ENCODE measurements at regions not wholly inside any gene's neighbourhood (a gene's known extent, or its start where the extent isn't known, plus 50 kb on each side); places are given as distances from the start of the nearest gene placed in this dataset.

- Histone ChIP-seq H3K27ac (ENCODE audit: low read depth, low read length) (no peak overlapping the region), H3K4me1 (ENCODE audit: control insufficient read depth, insufficient read depth, low read length) (no peaks in the 10 kb centered on the region), H3K27me3 (ENCODE audit: control insufficient read depth, insufficient read depth, low read length) (no peaks in the 10 kb centered on the region), H3K4me3 (ENCODE audit: low read depth, low read length) (no peak overlapping the region), H3K9me3 (ENCODE audit: control insufficient read depth, insufficient read depth, low read length) (no peaks in the 10 kb centered on the region), H3K9ac (ENCODE audit: low read depth, low read length) (no peak overlapping the region), H3K36me3 (ENCODE audit: control insufficient read depth, insufficient read depth, low read length) (no peaks in the 10 kb centered on the region)
These were observed 236.2 kb downstream of the PRELID2 start for GRCh38 chr5:145598983-145599382.

DNA sequence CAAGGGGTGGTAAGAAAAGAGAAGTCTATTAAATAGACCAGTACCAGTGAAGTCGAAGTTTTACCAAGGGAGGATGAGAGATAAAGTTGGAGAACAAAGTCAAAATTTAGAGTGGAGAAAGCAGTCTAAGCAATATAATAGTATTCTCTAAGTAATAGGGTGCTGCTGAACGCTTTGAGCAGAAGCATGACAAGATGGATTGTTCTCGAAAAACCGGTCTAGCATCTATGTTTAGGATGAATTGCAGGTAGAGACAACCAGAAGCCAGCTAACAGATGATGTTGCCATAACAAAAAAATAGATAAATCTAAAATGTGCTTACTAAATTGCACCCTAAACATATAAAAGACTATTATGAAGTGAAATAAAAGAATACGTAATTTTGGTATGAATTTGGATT lies 237.0 kb downstream of the PRELID2 start:
- Histone ChIP-seq H3K27ac (ENCODE audit: low read depth, low read length) (no peak overlapping the region), H3K4me1 (ENCODE audit: control insufficient read depth, insufficient read depth, low read length) (no peaks in the 10 kb centered on the region), H3K4me3 (ENCODE audit: low read depth, low read length) (no peak overlapping the region), H3K9me3 (ENCODE audit: control insufficient read depth, insufficient read depth, low read length) (no peaks in the 10 kb centered on the region), H3K36me3 (ENCODE audit: control insufficient read depth, insufficient read depth, low read length) (no peaks in the 10 kb centered on the region), H3K27me3 (ENCODE audit: control insufficient read depth, insufficient read depth, low read length) (no peaks in the 10 kb centered on the region), H3K9ac (ENCODE audit: low read depth, low read length) (no peak overlapping the region)

DNA sequence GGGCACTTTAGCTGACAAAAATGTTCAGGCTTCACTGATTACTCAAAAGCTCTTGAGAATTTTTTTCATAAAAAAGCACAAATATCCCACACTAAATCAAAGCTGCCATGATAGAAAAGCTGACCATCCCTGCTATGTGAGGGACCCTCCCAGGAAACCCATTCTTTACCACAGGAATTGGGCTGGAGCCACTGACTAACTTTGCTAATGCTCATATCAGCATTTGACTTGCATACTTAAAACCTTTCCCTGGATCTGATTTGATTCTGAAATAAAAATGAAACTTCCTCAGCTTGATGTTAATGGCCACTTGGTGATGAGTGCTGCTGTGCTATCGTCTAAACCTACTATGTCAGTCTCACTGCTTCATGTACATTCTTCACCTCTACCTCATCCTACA lies 243.6 kb downstream of the PRELID2 start:
- no peaks in the 10 kb centered on the region for H3K36me3 ChIP-seq (ENCODE audit: control insufficient read depth, insufficient read depth, low read length)
- no peak overlapping the region for H3K9ac ChIP-seq (ENCODE audit: low read depth, low read length)
- no peaks in the 10 kb centered on the region for H3K4me1 ChIP-seq (ENCODE audit: control insufficient read depth, insufficient read depth, low read length)
- no peak overlapping the region for H3K4me3 ChIP-seq (ENCODE audit: low read depth, low read length)
- no peak overlapping the region for H3K27ac ChIP-seq (ENCODE audit: low read depth, low read length)
- no peaks in the 10 kb centered on the region for H3K9me3 ChIP-seq (ENCODE audit: control insufficient read depth, insufficient read depth, low read length)
- H3K27me3 ChIP-seq (ENCODE audit: control insufficient read depth, insufficient read depth, low read length): no peaks in the 10 kb centered on the region

DNA sequence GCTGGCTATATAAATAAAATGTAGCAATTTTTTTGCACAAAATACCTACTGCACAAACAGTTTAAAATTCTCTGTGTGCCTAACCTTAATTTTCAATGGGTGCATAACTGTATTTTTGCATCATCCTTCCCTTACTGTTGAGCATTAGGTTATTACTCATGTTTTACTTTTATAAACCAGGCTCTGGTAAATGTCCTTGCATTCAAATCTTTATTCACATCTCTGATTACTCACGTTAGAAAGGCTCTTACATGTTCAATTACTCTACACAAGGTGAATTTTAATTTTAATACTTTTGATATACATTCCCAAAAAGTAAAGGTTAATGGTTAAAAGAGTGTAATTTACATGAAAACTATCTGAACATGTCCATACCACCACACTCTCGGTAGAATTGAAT lies 246.1 kb downstream of the PRELID2 start:
- no peak overlapping the region for H3K27ac ChIP-seq (ENCODE audit: low read depth, low read length)
- no peaks in the 10 kb centered on the region for H3K9me3 ChIP-seq (ENCODE audit: control insufficient read depth, insufficient read depth, low read length)
- no peaks in the 10 kb centered on the region for H3K4me1 ChIP-seq (ENCODE audit: control insufficient read depth, insufficient read depth, low read length)
- H3K9ac ChIP-seq (ENCODE audit: low read depth, low read length): no peak overlapping the region
- no peaks in the 10 kb centered on the region for H3K27me3 ChIP-seq (ENCODE audit: control insufficient read depth, insufficient read depth, low read length)
- no peak overlapping the region for H3K4me3 ChIP-seq (ENCODE audit: low read depth, low read length)
- H3K36me3 ChIP-seq (ENCODE audit: control insufficient read depth, insufficient read depth, low read length): no peaks in the 10 kb centered on the region

DNA sequence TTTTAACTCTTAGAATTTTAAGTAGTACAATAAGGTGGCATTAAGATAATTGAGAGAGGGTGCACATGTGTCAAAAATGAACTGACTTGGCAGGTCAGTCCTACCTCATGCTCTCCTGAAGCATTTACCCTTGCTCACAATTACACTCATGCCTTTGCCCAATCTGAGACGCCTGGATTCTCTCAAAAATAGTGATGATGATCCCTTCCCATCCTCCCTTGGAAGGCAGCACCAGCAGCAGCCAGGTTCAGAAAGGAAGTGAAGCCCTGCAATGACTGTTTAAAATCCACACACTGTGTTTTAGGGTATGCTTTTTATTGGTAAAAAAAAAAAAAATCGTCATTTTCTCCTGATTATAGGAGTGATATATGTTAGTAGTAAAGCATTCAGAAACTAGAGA lies 246.6 kb downstream of the PRELID2 start:
- Histone ChIP-seq H3K27me3 (ENCODE audit: control insufficient read depth, insufficient read depth, low read length) (no peaks in the 10 kb centered on the region), H3K36me3 (ENCODE audit: control insufficient read depth, insufficient read depth, low read length) (no peaks in the 10 kb centered on the region), H3K4me1 (ENCODE audit: control insufficient read depth, insufficient read depth, low read length) (no peaks in the 10 kb centered on the region), H3K27ac (ENCODE audit: low read depth, low read length) (no peak overlapping the region), H3K9me3 (ENCODE audit: control insufficient read depth, insufficient read depth, low read length) (no peaks in the 10 kb centered on the region), H3K9ac (ENCODE audit: low read depth, low read length) (no peak overlapping the region), H3K4me3 (ENCODE audit: low read depth, low read length) (no peak overlapping the region)

DNA sequence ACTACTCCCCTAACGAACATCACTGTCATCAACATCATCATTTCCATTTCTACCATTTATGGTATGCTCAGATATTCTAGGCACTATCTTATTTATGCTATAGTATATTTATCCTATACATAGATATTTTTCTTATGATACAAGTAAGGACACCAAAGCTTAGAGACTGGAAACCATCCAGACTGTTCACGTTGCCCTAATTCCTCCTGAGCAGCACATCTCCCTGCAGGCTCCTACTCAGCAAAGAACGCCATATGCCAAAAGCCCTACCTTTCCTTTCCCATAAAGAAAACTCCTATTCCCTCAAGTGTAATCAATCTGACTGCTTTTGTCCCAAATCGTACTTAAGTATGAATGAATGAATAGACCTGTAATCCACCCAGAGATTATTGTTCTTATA lies 247.0 kb downstream of the PRELID2 start:
- Histone ChIP-seq H3K4me1 (ENCODE audit: control insufficient read depth, insufficient read depth, low read length) (no peaks in the 10 kb centered on the region), H3K27me3 (ENCODE audit: control insufficient read depth, insufficient read depth, low read length) (no peaks in the 10 kb centered on the region), H3K36me3 (ENCODE audit: control insufficient read depth, insufficient read depth, low read length) (no peaks in the 10 kb centered on the region), H3K9me3 (ENCODE audit: control insufficient read depth, insufficient read depth, low read length) (no peaks in the 10 kb centered on the region), H3K9ac (ENCODE audit: low read depth, low read length) (no peak overlapping the region), H3K4me3 (ENCODE audit: low read depth, low read length) (no peak overlapping the region), H3K27ac (ENCODE audit: low read depth, low read length) (no peak overlapping the region)

DNA sequence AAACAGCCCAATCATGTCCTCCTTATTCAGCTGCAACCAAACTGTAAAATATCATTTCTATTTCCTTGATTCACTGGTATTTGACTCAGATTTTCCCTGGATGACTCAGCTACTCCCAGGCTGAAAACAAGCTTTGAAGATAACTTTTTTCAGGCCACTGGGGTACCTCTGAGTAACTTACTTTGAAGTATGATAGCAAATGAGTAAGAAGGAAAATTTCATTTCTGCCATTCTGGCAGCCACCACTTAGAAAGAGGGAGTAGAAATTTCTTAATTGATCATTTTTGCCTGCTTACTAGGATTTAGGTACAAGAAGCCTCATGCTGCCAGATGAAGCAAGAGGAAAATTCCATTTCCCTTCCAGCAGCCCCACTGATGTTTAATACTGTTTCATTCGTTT lies 247.4 kb downstream of the PRELID2 start:
- H3K27me3 ChIP-seq (ENCODE audit: control insufficient read depth, insufficient read depth, low read length): no peaks in the 10 kb centered on the region
- no peak overlapping the region for H3K9ac ChIP-seq (ENCODE audit: low read depth, low read length)
- no peaks in the 10 kb centered on the region for H3K36me3 ChIP-seq (ENCODE audit: control insufficient read depth, insufficient read depth, low read length)
- no peaks in the 10 kb centered on the region for H3K4me1 ChIP-seq (ENCODE audit: control insufficient read depth, insufficient read depth, low read length)
- H3K9me3 ChIP-seq (ENCODE audit: control insufficient read depth, insufficient read depth, low read length): no peaks in the 10 kb centered on the region
- no peak overlapping the region for H3K27ac ChIP-seq (ENCODE audit: low read depth, low read length)
- H3K4me3 ChIP-seq (ENCODE audit: low read depth, low read length): no peak overlapping the region

DNA sequence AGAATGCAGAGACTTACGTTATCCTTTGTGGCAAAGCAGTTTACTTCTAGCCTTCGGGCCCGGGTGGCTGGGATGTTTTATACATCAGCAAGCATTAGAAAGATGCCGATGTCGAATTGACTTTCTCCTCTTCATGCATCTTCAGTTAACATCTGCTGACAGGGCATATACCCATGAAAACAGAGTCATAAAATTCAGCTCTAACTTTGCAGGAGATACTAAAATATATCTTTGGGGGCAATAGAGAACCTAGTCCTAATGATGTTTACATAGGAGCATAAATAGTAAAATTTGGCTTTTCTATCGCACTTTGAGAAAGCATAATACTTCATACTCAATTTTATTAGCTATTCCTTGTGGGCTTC lies 247.9 kb downstream of the PRELID2 start:
- Histone ChIP-seq H3K4me3 (ENCODE audit: low read depth, low read length) (no peak overlapping the region), H3K27me3 (ENCODE audit: control insufficient read depth, insufficient read depth, low read length) (no peaks in the 10 kb centered on the region), H3K4me1 (ENCODE audit: control insufficient read depth, insufficient read depth, low read length) (no peaks in the 10 kb centered on the region), H3K9me3 (ENCODE audit: control insufficient read depth, insufficient read depth, low read length) (no peaks in the 10 kb centered on the region), H3K27ac (ENCODE audit: low read depth, low read length) (no peak overlapping the region), H3K9ac (ENCODE audit: low read depth, low read length) (no peak overlapping the region), H3K36me3 (ENCODE audit: control insufficient read depth, insufficient read depth, low read length) (no peaks in the 10 kb centered on the region)

GRCh38 chr5:145586661-145587307 lies 248.4 kb downstream of the PRELID2 start:
- H3K27me3 ChIP-seq (ENCODE audit: control insufficient read depth, insufficient read depth, low read length): no peaks in the 10 kb centered on the region
- no peaks in the 10 kb centered on the region for H3K4me1 ChIP-seq (ENCODE audit: control insufficient read depth, insufficient read depth, low read length)
- no peak overlapping the region for H3K4me3 ChIP-seq (ENCODE audit: low read depth, low read length)
- H3K9ac ChIP-seq (ENCODE audit: low read depth, low read length): no peak overlapping the region
- H3K36me3 ChIP-seq (ENCODE audit: control insufficient read depth, insufficient read depth, low read length): no peaks in the 10 kb centered on the region
- H3K27ac ChIP-seq (ENCODE audit: low read depth, low read length): no peak overlapping the region
- no peaks in the 10 kb centered on the region for H3K9me3 ChIP-seq (ENCODE audit: control insufficient read depth, insufficient read depth, low read length)

DNA sequence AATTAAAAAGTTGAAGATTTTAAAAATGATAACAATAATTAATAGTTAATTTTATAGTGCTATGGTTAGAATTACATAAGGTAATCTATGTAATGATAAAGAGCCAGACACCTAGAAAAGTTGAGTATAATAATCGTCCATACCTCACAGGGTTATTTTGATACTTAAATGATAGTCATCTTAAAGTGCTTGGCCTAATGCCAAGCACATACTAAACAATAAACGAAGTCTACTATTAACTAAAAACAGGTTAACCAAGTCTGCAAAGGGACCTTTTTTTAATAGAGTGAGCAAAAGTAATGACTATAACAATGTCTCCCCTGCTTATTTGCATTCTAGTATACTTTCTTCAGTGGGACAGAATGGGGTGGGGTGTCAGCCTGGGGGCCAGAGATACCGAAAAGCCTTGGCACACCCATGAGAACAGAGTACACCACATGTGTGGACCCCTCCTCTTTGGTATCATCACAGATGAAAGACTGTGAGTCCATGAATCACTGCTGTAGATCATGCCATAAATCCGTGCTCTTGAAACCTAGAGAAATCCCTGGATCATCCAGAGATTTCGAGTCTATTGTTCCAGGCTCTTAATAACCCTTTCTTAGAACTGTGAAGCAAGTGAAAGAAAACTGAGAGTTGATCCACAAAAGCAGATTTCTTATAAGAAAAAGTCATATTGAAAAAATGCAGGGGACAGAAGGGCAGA lies 249.5 kb downstream of the PRELID2 start:
- H3K4me3 ChIP-seq (ENCODE audit: low read depth, low read length): no peak overlapping the region
- H3K4me1 ChIP-seq (ENCODE audit: control insufficient read depth, insufficient read depth, low read length): no peaks in the 10 kb centered on the region
- H3K36me3 ChIP-seq (ENCODE audit: control insufficient read depth, insufficient read depth, low read length): no peaks in the 10 kb centered on the region
- H3K27me3 ChIP-seq (ENCODE audit: control insufficient read depth, insufficient read depth, low read length): no peaks in the 10 kb centered on the region
- no peak overlapping the region for H3K27ac ChIP-seq (ENCODE audit: low read depth, low read length)
- no peak overlapping the region for H3K9ac ChIP-seq (ENCODE audit: low read depth, low read length)
- no peaks in the 10 kb centered on the region for H3K9me3 ChIP-seq (ENCODE audit: control insufficient read depth, insufficient read depth, low read length)

- H3K4me1 ChIP-seq (ENCODE audit: control insufficient read depth, insufficient read depth, low read length): no peaks in the 10 kb centered on the region
- no peaks in the 10 kb centered on the region for H3K36me3 ChIP-seq (ENCODE audit: control insufficient read depth, insufficient read depth, low read length)
- H3K4me3 ChIP-seq (ENCODE audit: low read depth, low read length): no peak overlapping the region
- no peaks in the 10 kb centered on the region for H3K9me3 ChIP-seq (ENCODE audit: control insufficient read depth, insufficient read depth, low read length)
- H3K9ac ChIP-seq (ENCODE audit: low read depth, low read length): no peak overlapping the region
- no peak overlapping the region for H3K27ac ChIP-seq (ENCODE audit: low read depth, low read length)
- no peaks in the 10 kb centered on the region for H3K27me3 ChIP-seq (ENCODE audit: control insufficient read depth, insufficient read depth, low read length)
These were observed 255.8 kb downstream of the PRELID2 start for GRCh38 chr5:145579301-145579700.

Data from HUES48 (cell line).